ENCODE measurements at regions not wholly inside any gene's neighbourhood (a gene's known extent, or its start where the extent isn't known, plus 50 kb on each side); places are given as distances from the start of the nearest gene placed in this dataset.
"Not testable (repeated sequence)": the region's sequence is repeated elsewhere in the genome, so short reads cannot be mapped to it uniquely, and the experiment has no call there.

- not testable (repeated sequence) for TF ChIP-seq CTCF, POLR2A (IDR thresholded peaks at IDR 0.05)
Observed at GRCh38 chr4:64640402-64640801, 231.2 kb upstream of the TECRL start.

Data from transverse colon (tissue), 3 donors.